ENCODE measurements at regions not wholly inside any gene's neighbourhood (a gene's known extent, or its start where the extent isn't known, plus 50 kb on each side); places are given as distances from the start of the nearest gene placed in this dataset.

DNA sequence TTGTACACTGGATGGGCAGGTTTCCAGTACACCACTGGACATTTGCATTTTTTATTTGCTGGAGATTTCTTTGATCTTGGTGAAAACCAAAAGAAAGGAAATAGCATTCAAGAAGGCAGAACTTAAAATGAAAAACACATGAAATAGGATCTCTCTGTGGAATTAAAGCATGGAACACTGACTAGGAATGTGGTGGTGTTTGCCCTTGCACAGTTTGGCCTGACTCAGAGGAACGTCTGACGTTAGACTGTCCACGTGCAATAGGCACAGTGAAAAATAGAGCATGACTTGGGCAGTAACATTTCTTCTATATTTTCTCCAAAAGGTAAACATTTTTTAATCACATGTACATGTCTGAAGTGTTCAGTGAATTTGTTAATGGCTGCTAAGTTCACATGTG is 474.1 kb upstream of the PRICKLE1 start:
- TF ChIP-seq, protein P1, sequence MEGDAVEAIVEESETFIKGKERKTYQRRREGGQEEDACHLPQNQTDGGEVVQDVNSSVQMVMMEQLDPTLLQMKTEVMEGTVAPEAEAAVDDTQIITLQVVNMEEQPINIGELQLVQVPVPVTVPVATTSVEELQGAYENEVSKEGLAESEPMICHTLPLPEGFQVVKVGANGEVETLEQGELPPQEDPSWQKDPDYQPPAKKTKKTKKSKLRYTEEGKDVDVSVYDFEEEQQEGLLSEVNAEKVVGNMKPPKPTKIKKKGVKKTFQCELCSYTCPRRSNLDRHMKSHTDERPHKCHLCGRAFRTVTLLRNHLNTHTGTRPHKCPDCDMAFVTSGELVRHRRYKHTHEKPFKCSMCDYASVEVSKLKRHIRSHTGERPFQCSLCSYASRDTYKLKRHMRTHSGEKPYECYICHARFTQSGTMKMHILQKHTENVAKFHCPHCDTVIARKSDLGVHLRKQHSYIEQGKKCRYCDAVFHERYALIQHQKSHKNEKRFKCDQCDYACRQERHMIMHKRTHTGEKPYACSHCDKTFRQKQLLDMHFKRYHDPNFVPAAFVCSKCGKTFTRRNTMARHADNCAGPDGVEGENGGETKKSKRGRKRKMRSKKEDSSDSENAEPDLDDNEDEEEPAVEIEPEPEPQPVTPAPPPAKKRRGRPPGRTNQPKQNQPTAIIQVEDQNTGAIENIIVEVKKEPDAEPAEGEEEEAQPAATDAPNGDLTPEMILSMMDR (IDR thresholded peaks at IDR 0.05), result no peak
- no peak for TF ChIP-seq POLR2A (IDR thresholded peaks at IDR 0.05)
